Umbilical cord (tissue), 1 donor: ENCODE measurements at regions not wholly inside any gene's neighbourhood (a gene's known extent, or its start where the extent isn't known, plus 50 kb on each side); places are given as distances from the start of the nearest gene placed in this dataset.
"Not testable (repeated sequence)": the region's sequence is repeated elsewhere in the genome, so short reads cannot be mapped to it uniquely, and the experiment has no call there.

Source experiments
- DNase-seq: peaks from one replicate; pipeline ENCODE4 v3.0.0-alpha.2; 2015; ENCODE audit warnings: low spot score

DNA sequence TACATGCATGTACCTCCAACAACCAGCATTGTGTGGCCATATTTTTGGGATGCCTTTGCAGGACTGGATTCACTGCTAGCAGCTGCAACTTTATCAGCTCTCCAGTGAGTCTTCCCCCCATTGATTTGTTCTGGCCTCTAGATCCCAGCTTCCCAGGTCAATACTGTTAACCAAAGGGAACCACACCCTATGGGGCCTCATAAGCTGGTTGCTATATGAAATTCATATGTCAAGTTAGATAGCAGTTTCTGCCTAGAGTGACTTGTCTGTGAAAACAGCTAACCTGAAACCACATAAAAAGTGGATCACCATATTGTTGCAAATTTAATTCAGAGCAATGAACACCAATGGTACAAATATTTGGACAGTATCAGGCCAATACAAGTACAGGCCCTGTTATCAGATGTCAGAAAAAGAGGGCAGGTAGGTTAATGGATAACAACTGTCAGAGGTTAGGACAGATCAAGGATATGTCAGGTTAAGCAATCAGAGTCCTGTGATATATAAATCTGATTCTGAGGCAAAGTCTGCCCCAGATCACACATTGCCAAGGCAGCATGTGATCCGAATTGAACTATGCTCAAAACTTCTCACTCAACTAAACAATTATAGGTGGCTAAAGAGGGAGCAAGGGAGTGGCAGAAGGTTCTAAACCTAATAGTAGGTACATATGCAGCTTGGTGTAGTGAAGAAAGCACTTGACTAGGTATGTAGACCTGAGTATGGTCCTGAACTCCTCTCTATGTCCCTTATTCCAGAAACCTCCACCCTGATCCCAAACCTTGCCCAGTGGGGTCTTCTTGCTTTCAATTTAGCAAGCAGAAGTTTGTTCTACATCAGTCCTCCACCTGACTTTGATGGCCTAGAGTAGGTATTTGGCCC, 94.7 kb upstream of the FOXN2 start:
- DNase-seq: no peak

DNA sequence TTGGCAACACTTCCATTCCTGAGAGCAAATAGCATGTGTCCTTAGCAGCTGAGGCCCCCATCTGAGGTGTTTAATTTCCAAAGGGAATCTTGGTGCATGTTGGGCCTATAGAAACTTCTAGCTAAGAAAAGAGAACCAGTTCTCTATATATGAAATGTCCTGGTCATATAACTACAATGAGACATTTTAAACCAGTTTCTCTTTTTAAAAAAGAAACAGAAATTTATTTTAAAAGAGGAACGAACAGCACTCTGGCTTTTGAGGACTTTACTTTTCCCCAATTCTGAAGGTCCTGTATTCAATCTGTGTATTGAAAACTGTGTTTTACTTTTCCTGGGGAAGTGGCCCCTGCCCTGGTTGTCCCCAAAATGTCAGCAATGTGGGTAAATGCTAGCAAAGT, 94.0 kb upstream of the FOXN2 start:
- no peak for DNase-seq

DNA sequence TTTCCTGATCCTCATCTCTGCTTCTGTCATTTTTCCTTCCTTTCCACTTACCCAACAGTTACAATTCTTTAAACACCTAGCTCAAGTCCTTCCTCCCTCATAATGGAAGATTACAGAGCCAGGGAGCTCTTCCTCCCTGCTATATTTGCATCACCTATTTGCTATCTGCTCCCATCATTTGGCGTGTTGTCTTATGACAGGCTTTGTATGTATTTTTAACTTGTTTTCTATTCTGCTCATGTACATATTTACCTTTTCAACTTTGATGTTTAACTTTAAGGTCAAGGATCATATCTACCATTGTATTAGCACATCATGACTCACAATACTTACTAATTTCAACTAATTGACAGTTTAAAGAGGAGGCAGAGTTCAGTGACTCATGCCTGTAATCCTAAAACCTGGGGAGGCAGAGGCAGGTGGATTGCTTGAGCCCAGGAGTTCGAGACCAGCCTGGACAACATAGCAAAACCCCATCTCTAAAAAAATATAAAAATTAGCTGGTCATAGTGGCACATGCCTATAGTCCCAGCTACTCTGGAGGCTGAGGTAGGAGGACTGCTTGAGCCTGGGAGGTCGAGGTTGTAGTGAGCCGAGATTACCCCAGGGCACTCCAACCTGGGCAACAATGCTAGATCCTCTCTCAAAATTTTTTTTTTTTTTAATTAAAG, 92.5 kb upstream of the FOXN2 start:
- DNase-seq: no peak

DNA sequence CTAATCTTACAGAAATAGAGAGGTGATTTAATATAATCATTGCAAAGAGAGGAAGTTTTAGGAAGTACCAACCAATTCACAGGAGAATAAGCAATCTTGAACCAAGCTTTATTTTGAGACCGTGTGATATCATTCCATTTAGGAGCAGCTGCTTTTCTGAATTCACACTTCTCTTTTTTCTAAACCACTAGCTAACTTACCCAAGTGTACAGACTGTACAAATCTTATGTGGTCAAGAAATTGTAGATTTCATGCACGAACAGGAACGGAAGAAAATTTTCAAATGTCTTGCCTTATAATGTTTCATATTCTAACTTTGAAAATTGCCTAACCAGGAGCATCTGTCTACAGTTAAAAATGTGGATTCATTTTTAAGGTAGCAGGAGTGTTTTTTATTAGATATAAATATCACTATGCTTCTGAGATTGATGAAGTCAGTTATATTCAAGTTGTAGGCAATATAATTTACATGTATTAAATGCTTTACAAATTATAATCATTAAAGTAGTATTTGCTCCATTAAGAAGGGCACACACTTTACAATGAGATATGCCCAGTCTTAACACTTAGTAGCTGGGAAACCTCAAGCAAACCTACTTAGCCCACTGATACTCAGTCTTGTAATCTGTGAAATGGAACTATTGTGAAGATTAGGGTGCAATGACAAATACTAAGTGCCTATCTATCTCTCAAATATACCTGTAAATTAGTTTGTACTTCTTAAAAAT, 86.7 kb upstream of the FOXN2 start:
- no peak for DNase-seq

DNA sequence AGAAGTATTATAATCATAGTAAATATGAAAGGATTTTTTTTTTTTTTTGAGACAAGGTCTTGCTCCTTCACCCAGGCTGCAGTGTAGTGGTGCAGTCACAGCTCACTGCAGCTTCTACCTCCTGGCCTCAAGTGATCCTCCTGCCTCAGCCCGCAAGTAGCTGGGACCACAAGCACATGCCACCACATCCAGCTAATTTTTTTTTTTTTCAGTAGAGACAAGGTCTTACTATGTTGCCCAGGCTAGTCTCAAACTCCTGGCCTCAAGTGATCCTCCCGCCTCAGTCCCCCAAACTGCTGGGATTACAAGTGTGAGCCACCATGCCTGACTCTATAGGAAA, 86.2 kb upstream of the FOXN2 start:
- no peak for DNase-seq

DNA sequence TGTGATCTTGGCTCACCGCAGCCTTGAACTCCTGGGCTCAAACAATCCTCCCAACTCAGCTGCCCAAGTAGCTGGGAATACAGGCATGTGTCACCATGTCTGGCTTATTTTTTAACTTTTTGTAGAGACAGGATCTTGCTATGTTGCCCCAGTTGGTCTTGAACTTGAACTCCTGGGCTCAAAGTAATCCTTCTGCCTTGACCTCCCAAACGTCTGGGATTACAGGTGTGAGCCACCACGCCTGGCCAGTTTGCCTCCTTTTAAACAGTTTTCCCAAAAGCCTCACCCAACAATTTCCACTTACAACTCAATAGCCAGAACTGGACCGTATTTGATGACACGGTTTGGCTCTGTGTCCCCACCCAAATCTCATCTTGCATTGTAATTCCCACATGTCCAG, 85.4 kb upstream of the FOXN2 start:
- no peak for DNase-seq

DNA sequence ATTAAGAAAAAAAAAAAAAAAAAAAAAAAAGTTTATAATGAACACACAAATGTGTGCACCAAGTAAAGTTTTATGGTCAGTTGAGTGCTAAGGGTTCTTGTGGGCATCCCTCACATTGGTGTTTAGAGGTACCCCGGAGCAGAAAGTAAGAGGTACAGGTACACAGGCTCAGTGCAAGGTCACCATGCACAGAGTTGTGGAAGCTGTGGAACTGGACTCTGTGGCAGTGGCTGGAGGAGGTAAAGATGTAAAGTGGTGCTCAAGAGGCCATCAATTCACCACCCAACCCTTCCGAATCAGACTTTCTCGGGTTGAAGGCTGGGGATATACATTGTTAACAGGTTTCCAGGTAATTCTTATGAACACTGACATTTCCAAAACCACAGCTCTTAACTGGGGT, 83.6 kb upstream of the FOXN2 start:
- no peak for DNase-seq

DNA sequence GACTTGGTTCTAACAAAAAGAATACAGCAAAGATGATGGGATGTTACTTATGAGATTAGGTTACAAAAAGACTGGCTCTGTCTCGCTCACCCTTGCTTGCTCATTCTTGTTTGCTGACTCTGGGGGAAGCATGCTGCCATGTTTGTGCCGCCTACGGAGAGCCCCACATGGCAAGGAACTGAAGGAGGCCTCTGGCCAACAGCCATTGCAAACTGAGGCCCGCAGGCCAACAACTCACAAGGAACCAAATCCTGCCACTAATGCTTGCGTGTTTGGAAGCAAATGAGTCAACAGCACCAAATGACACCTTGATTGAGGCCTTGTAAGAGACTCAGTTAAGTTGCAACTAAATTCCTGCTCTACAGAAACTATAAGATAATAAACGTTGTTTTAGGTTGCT, 82.1 kb upstream of the FOXN2 start:
- no peak for DNase-seq

DNA sequence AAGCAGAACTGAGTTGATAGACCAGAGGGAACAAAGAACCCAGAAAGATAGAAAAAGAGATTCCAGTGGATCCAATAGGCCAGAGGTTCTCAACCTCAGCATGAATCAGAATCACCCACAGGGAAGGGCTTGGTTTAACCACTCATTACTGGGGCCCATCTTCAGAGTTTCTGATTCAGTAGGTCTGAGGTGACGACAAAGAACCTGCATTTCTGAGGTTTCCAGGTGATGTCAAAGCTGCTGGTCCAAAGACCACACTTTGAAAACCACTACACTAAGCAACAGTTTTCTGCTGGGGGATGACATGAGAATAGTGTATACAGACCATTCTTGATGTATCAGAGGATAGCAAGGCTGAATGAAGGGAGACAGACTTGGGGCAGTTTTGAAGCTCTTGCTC, 81.5 kb upstream of the FOXN2 start:
- no peak for DNase-seq

DNA sequence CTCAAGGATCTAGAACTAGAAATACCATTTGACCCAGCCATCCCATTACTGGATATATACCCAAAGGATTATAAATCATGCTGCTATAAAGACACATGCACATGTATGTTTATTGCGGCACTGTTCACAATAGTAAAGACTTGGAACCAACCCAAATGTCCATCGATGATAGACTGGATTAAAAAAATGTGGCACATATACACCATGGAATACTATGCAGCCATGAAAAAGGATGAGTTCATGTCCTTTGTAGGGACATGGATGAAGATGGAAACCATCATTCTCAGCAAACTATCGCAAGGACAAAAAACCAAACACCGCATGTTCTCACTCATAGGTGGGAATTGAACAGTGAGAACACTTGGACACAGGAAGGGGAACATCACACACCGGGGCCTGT, 80.7 kb upstream of the FOXN2 start:
- not testable (repeated sequence) for DNase-seq

DNA sequence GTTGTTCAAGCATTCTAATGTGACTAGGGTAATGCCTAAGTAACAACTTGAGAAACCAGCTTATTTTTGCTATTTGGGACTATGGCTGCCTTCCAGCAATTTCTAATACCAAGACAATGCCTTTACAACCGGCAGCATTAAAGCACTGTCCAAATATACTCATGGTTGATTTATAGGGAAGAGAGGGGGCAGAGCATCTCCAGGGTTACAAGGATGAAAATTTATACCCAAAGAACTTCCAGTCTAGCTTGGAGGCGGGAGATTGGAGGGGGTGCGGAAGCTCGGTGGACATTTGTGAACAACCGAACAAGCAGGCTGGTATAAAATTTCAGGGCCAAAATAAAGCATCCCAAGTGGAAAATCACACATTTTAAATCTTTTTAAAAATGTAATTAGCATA, 79.4 kb upstream of the FOXN2 start:
- no peak for DNase-seq

DNA sequence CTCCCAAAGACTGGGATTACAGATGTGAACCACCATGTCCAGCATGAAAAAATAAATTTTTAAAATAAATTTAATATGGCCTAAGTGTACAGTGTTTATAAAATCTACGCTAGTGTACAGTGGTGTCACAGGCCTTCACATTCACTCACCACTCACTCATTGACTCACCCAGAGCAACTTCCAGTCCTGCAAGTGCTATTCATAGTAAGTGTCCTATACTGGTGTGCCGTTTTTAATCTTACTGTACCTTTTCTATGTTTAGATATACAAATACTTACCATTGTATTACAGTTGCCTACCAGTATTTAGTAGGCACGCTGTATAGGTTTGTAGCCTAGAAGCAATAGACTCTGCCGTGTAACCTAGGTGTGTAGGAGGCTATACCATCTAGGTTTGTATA, 76.1 kb upstream of the FOXN2 start:
- no peak for DNase-seq

DNA sequence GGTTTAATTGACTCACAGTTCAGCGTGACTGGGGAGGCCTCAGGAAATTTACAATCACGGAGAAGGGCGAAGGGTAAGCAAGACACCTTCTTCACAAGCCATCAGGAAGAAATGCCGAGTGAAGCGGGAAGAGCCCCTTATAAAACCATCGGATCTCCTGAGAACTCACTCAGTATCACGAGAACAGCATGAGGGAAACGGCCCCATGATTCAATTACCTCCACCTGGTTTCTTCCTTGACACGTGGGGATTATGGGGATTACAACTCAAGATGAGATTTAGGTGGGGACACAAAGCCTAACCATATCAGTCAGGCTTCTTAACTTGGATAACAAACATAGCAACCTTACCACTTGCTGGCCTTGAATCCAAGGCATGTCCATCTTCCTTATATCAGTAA, 73.6 kb upstream of the FOXN2 start:
- DNase-seq: no peak

DNA sequence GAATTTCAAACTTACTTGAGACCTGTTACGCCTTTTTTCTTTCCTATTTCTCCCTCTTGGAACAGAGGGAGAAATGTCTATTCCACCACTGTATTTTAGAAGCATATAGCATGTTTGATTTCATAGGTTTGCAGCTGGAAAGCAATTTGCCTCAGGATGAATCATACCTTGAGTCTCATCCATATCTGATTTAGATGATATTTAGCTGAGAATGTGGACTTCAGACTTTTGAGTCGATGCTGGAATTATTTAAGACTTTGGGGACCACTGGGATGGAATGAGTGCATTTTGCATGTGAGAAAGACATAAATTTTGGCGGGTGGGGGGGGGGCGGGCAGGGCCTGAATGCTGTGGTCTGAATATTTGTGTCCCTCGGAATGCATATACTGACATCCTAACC, 67.3 kb upstream of the FOXN2 start:
- no peak for DNase-seq

DNA sequence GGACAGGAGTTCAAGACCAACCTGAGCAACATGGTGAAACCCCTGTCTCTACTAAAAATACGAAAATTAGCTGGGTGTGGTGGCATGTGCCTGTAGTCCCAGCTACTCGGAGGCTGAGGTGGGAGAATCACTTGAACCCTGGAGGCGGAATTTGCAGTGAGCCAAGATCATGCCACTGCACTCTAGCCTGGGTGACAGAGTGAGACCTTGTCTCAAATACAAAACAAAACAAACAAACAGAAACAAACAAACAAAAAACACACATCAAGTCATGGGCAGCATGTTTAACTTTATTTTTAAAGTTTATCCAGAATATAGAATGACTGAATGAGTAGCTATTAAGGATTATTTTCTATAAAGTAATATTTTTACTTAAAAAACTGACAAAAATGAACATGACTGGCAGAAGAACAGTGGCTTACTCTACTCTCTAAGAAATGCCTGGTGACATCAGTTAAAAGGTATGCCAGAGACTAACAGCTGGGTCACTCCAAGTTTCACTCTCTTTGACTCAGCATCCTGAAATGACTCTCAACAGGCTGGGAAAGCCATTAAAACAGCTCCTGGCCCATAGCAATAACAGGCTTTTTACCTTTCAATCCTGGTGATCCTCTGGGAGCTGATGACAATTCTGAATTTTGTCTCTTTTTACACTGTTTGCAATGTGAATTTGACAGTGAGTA, 66.1 kb upstream of the FOXN2 start:
- peak; percentile 82 for DNase-seq

DNA sequence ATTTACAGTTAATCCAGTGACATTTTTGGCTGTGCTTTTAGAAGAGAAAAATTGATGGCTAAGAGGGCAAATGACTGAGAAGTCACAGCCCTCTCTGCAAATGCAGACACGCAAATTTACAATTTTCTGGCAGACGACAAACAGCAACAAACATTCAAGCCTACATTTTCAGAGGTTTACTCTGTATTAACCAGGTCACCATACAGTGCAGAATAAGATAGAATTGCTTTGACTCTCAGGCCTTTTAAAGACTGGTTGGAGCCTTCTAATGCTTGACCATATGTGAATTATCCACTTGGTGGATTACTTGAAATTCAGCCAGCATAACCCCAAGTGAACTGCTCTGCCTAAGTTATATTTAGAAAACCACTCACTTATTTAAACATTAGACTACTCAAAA, 65.5 kb upstream of the FOXN2 start:
- peak; percentile 73 for DNase-seq

DNA sequence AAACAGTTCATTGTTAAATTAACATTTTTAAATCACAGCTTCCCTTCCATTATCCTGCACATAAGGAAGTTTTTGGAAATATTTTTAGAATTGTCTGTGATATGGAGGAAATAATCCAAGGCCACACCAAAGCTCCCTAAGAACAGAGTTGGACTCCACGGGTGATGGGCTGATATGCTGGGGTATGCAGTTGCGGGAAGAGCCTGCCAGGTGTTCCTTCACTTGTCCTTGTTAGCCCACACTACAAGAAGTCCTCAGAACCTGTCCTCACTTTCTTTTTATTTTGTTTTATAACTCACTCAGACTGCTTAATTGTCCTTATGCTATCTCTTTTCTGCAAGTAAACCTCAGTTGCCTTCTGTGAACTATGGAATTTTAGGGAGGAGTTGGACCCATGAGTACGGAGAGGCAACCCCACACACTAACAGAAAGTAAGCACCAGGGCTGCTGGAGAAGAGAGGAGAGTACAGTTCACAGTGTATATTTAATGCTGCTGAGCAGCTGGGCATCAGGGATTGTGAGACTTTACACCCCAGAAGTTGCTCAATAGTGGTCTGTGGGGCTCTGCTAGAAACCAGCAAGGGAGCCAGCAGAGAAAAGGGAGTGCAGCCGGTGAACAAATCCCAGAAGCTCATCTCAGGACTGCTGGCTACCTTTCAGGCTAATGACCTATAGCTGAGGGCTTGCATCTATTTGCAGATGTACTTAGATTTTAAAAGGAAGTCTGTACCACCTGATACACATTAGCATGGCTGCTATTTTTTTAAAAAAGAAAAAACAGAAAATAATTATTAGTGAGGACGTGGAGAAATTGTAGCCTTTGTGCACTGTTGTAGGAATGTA, 64.6 kb upstream of the FOXN2 start:
- DNase-seq: peak; percentile 37

DNA sequence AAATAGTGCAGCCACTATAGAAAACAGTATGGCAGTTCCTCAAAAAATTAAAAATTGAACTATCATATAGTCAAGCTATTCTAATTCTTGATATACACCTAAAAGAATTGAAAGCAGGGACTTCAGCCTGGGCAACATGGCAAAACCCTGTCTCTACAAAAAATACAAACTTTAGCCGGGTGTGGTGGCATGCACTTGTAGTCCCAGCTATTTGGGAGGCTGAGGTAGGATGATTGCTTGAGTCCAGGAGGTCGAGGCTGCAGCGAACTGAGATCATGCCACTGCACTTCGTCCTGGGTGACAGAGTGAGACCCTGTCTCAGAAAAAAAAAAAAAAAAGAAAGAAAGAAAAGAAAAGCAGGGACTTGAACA, 64.0 kb upstream of the FOXN2 start:
- DNase-seq: no peak

DNA sequence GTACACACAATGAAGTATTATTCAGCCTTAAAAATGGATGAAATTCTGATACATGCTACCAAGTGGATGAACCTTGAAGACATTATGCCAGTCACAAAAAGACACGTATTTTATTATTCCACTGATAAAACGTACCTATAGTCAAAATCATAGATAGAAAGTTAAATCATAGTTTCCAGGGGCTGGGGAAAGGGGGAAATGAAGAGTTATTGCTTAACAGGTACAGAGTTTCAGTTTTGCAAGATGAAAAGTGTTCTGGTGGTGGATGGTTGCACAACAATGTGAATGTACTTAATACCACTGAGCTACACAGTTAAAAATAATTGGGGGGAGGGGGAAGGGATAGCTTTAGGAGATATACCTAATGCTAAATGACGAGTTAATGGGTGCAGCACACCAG, 63.5 kb upstream of the FOXN2 start:
- DNase-seq: no peak

DNA sequence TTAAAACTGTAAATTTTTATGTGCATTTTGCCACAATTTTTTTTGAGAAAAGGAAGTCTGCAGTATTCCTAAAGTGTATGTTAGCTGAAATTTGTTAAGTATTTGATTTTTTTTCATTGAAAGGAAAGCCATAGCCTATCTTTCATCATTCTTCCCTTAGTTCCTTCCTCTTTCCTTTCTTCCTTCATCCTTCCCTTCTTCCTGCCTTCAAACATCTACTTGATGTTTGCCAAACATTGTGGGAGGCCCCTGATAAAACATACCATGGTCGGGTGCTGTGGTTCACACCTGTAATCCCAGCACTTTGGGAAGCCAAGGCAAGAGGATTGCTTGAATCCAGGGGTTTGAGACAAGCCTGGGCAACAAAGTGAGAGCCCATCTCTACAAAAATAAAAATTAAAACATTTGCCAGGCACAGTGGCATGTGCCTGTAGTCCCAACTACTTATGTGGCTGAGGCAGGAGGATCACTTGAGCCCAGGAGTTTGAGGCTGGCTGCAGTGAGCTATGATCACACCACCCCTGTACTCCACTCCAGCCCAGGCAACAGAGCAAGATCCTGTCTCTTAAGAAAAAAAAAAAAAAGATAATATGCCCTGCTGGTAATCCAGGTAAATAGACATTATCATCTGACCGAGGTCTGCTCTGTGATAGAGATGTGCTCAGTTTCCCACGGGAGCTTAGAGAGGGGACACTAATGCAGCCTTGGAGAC, 62.9 kb upstream of the FOXN2 start:
- no peak for DNase-seq

DNA sequence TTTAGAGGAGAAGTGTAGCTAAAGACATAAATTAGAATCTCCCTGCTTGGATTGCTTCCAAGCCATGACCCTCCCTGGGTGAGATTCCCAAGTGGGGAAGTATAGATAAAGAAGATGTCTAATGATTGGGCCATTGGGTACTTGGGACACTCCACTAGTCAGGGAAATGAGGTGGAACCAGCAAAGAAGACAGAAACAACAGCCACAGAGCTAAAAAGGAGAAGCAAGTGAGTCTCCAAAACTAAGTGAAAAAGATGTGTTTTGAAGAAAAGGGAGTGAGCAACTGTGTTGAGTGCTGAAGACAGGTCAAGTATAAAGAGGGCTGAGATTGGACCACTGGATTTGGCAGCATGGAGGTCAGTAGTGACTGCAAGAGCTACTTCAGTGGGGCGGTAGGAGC, 61.2 kb upstream of the FOXN2 start:
- no peak for DNase-seq
